Fibroblast of lung (primary cell): ENCODE measurements at regions not wholly inside any gene's neighbourhood (a gene's known extent, or its start where the extent isn't known, plus 50 kb on each side); places are given as distances from the start of the nearest gene placed in this dataset.

Experiments
- CTCF ChIP-seq, 2 donors: IDR thresholded peaks in 1 of 2; conservative IDR thresholded peaks in 1 of 2; 1 replicate in 1 of 2; 2 replicates in 1 of 2; pipeline ENCODE4 v1.5.1; 2011 to 2012; ENCODE audit warnings: low read length in 2 of 2, control low read depth in 1 of 2, inconsistent platforms in 1 of 2, low read depth in 1 of 2, mild to moderate bottlenecking in 1 of 2
- EZH2 ChIP-seq: IDR thresholded peaks from 2 replicates; pipeline ENCODE4 v1.5.1; 2012; ENCODE audit warnings: low read length, control low read depth, mild to moderate bottlenecking; ENCODE audit errors: missing control alignments

GRCh38 chr3:70618151-70618550 lies 305.7 kb upstream of the MDFIC2 start:
- TF ChIP-seq EZH2 (no peak), CTCF (conservative IDR thresholded peaks at IDR 0.05 in 1 of 2, IDR thresholded peaks at IDR 0.05 in 1 of 2; ENCODE audit: low read depth in 1 of 2, low read length in 2 of 2) (no peak)
